ENCODE measurements at regions not wholly inside any gene's neighbourhood (a gene's known extent, or its start where the extent isn't known, plus 50 kb on each side); places are given as distances from the start of the nearest gene placed in this dataset.
A peak's percentile ranks its signal among the peaks of the same experiment; 100 is the strongest.

- H4K91ac ChIP-seq (replicated peaks; ENCODE audit: insufficient read length, low read length), result no peak overlapping the region
- 87% methylated on average over 5 of the region's 5 CpGs; no CpG with 5 or more reads in 1 of the 2 experiments for WGBS, 2 experiments (ENCODE audit: extremely low coverage in 1 of 2, insufficient coverage in 1 of 2, insufficient read length in 1 of 2, insufficient replicate concordance in 2 of 2, low coverage in 1 of 2, low lambda C conversion rate in 2 of 2, missing lambda C conversion rate in 1 of 2)
- no peaks in the 10 kb centered on the region; a peak in 1 of 7 replicates for H3K4me1 ChIP-seq (replicated peaks in 1 of 4; ENCODE audit: control insufficient read depth in 3 of 4, insufficient read depth in 4 of 4, low read length in 3 of 4)
- FAIRE-seq (no peak), DNase-seq (ENCODE audit: low read depth in 1 of 2, low spot score in 2 of 2) (peak in 1 of 2 experiments; percentile 20)
- no peak overlapping the region for H3K9ac ChIP-seq (replicated peaks in 1 of 4; ENCODE audit: extremely low read depth in 1 of 4, low read depth in 3 of 4, low read length in 3 of 4)
- no peaks in the 10 kb centered on the region; a peak in 1 of 8 replicates for H3K36me3 ChIP-seq (ENCODE audit: control insufficient read depth in 2 of 4, insufficient read depth in 4 of 4, low read length in 3 of 4)
- CTCF ChIA-PET (ENCODE audit: partially characterized antibody), result no interaction called here
- H3K14ac ChIP-seq (ENCODE audit: insufficient read length), result no peak overlapping the region
- peaks cover 18% of the 10 kb centered on the region; the same call in 1 of the 2 replicates for H3K23me2 ChIP-seq (ENCODE audit: low read depth, low read length)
- no peak overlapping the region for H2BK120ac ChIP-seq (replicated peaks; ENCODE audit: low read depth, low read length)
- no peak overlapping the region for H3K4me2 ChIP-seq (ENCODE audit: insufficient read depth in 1 of 2, low read depth in 2 of 2, low read length in 2 of 2)
- no peak overlapping the region for H2BK15ac ChIP-seq (ENCODE audit: low read length)
- H4K5ac ChIP-seq (ENCODE audit: insufficient read length, low read depth, low read length), result no peak overlapping the region
- POLR2A ChIA-PET (ENCODE audit: partially characterized antibody), result interaction anchor here (0.5 kb wide), 1 partner anchor 516 kb away, joined by 3 read pairs; no protein-coding TSS in a partner anchor
- H3K56ac ChIP-seq (replicated peaks; ENCODE audit: insufficient read length, low read depth, low read length), result no peak overlapping the region
- H2BK12ac ChIP-seq (ENCODE audit: low read depth, low read length), result no peak overlapping the region
- TF ChIP-seq CHD2 (IDR thresholded peaks at IDR 0.05; ENCODE audit: low read length) (no peak), CTCF (IDR thresholded peaks at IDR 0.05; ENCODE audit: control extremely low read depth in 1 of 3, insufficient read depth in 1 of 3, low read depth in 1 of 3, low read length in 3 of 3) (no peak)
- H3K79me1 ChIP-seq (ENCODE audit: low read depth, low read length), result no peaks in the 10 kb centered on the region
- H2AK5ac ChIP-seq (ENCODE audit: low read depth, low read length), result no peak overlapping the region
- H4K20me1 ChIP-seq (replicated peaks in 1 of 2; ENCODE audit: control insufficient read depth in 1 of 2, insufficient read depth in 2 of 2, low read length in 2 of 2), result peaks cover 0 to 9% of the 10 kb centered on the region in 2 experiments
- peaks cover 12 to 17% of the 10 kb centered on the region in 2 experiments for H3K9me3 ChIP-seq (ENCODE audit: insufficient read depth in 2 of 2, low read depth in 1 of 2, low read length in 1 of 2)
- H2BK20ac ChIP-seq (ENCODE audit: low read length), result no peak overlapping the region
- no peak overlapping the region for H3K4ac ChIP-seq (replicated peaks; ENCODE audit: insufficient read length, low read depth, low read length)
- no peak overlapping the region for H3K23ac ChIP-seq (ENCODE audit: insufficient read length)
- H4K8ac ChIP-seq (ENCODE audit: extremely low read depth, insufficient read depth, low read length), result no peak overlapping the region
- H2BK5ac ChIP-seq (ENCODE audit: low read depth, low read length), result no peak overlapping the region
- no peak overlapping the region for H2AFZ ChIP-seq (ENCODE audit: low read length)
- no peak overlapping the region for H3K27ac ChIP-seq (ENCODE audit: low read depth, low read length)
- no peaks in the 10 kb centered on the region; a peak in 1 of 4 replicates for H3K79me2 ChIP-seq (ENCODE audit: control insufficient read depth in 1 of 2, insufficient read depth in 2 of 2, low read length in 2 of 2)
- H3K4me3 ChIP-seq (ENCODE audit: extremely low read depth in 1 of 4, insufficient read depth in 2 of 4, low read depth in 3 of 4, low read length in 4 of 4), result no peak overlapping the region
- H3K18ac ChIP-seq (ENCODE audit: extremely low read depth, low read length), result no peak overlapping the region
- no peaks in the 10 kb centered on the region for H3K27me3 ChIP-seq (replicated peaks in 1 of 4; ENCODE audit: control insufficient read depth in 3 of 4, extremely low read depth in 1 of 4, insufficient read depth in 3 of 4, low read length in 3 of 4)
These were observed 244.9 kb upstream of the MYT1L start for GRCh38 chr2:2575870-2576386.

All from H1 (cell line).